COLO829 (cell line): ENCODE measurements at regions not wholly inside any gene's neighbourhood (a gene's known extent, or its start where the extent isn't known, plus 50 kb on each side); places are given as distances from the start of the nearest gene placed in this dataset.
"Not testable (repeated sequence)": the region's sequence is repeated elsewhere in the genome, so short reads cannot be mapped to it uniquely, and the experiment has no call there.

ENCODE experiments used
- DNase-seq: peaks from one replicate; pipeline ENCODE4 v3.0.0; 2012; ENCODE audit warnings: low spot score

GRCh38 chrX:3509934-3510333, 163.5 kb upstream of the MXRA5 start:
- no peak for DNase-seq

GRCh38 chrX:3504916-3505315, 158.5 kb upstream of the MXRA5 start:
- DNase-seq = no peak

GRCh38 chrX:3501833-3502535, 155.5 kb upstream of the MXRA5 start:
- no peak for DNase-seq

GRCh38 chrX:3495836-3496769, 149.7 kb upstream of the MXRA5 start:
- DNase-seq = not testable (repeated sequence)

GRCh38 chrX:3493605-3494004, 147.2 kb upstream of the MXRA5 start:
- no peak for DNase-seq

- no peak for DNase-seq
Observed at GRCh38 chrX:3485727-3486126, 139.3 kb upstream of the MXRA5 start.

- no peak for DNase-seq
Observed at GRCh38 chrX:3479026-3479425, 132.6 kb upstream of the MXRA5 start.

- no peak for DNase-seq
Observed at GRCh38 chrX:3476973-3477372, 130.5 kb upstream of the MXRA5 start.

- DNase-seq = not testable (repeated sequence)
Observed at GRCh38 chrX:3470211-3470679, 123.8 kb upstream of the MXRA5 start.

- DNase-seq = no peak
Observed at GRCh38 chrX:3468031-3468430, 121.6 kb upstream of the MXRA5 start.

GRCh38 chrX:3465017-3465416, 118.6 kb upstream of the MXRA5 start:
- no peak for DNase-seq

- no peak for DNase-seq
Observed at GRCh38 chrX:3462166-3462508, 115.7 kb upstream of the MXRA5 start.

- no peak for DNase-seq
Observed at GRCh38 chrX:3461397-3462165, 115.1 kb upstream of the MXRA5 start.

GRCh38 chrX:3455796-3456195, 109.3 kb upstream of the MXRA5 start:
- DNase-seq = no peak

GRCh38 chrX:3451571-3451970, 105.1 kb upstream of the MXRA5 start:
- no peak for DNase-seq

GRCh38 chrX:3450881-3451570, 104.6 kb upstream of the MXRA5 start:
- no peak for DNase-seq

GRCh38 chrX:3449287-3449686, 102.8 kb upstream of the MXRA5 start:
- DNase-seq = no peak

GRCh38 chrX:3448563-3448962, 102.1 kb upstream of the MXRA5 start:
- DNase-seq = no peak

GRCh38 chrX:3445806-3446490, 99.5 kb upstream of the MXRA5 start:
- no peak for DNase-seq

- no peak for DNase-seq
Observed at GRCh38 chrX:3443184-3443583, 96.7 kb upstream of the MXRA5 start.

GRCh38 chrX:3442691-3443090, 96.2 kb upstream of the MXRA5 start:
- DNase-seq = no peak
